Hematopoietic multipotent progenitor cell treated with erythropoietin and hydrocortisone succinate and interleukin-3 and kit ligand, for 8 days (in vitro differentiated cells): ENCODE measurements at regions not wholly inside any gene's neighbourhood (a gene's known extent, or its start where the extent isn't known, plus 50 kb on each side); places are given as distances from the start of the nearest gene placed in this dataset.

Experiments used
- DNase-seq: peaks from one replicate; pipeline ENCODE4 v3.0.0-alpha.2; 2015

DNA sequence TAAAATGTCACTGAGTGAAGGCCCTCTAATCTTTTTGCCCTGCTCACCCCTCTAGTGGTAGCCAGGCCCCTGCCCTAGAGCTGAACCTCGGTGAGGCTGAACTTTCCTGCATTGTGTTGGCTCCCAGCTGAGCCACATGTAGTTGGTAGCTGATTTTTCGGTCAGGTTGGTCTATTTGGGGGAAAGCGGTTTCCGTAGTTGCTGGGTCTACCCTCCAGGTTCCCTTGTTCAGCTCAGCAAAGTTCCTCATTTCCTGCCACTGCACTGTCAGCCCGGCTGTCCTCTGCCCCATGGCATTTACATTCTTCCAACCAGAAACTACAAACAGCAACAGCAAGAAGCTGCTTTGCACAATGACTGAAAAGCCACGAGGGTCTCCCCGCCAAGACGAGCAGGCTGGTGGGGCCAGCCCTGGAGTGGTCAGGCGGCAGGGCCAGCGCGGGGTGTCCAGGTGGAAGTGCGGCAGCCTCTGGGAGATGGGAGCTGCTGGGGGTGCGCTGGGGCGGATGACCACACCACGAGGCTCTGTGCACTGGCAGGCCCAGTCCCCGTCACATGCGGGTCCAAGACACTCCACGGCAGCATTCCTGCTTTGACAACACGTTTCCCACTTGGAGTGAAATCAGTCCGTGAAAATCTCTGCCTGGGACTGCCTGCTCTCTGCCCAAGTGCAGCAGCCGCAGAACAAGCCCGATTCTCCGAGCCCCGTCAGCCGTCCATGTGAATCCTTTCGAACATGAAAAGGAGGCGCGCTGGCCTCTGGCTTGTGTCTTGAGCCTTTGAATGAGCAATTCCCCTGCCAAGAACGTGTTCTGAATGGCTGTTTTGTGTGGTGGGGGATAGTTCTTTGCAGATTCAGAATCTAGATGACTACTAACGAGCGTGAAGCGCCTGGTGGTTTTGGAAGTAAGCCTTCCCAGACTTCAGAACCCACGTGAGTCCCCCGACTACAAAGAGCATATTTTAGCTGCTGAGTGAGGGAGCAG, 159.4 kb downstream of the ASB1 start:
- DNase-seq: no peak

DNA sequence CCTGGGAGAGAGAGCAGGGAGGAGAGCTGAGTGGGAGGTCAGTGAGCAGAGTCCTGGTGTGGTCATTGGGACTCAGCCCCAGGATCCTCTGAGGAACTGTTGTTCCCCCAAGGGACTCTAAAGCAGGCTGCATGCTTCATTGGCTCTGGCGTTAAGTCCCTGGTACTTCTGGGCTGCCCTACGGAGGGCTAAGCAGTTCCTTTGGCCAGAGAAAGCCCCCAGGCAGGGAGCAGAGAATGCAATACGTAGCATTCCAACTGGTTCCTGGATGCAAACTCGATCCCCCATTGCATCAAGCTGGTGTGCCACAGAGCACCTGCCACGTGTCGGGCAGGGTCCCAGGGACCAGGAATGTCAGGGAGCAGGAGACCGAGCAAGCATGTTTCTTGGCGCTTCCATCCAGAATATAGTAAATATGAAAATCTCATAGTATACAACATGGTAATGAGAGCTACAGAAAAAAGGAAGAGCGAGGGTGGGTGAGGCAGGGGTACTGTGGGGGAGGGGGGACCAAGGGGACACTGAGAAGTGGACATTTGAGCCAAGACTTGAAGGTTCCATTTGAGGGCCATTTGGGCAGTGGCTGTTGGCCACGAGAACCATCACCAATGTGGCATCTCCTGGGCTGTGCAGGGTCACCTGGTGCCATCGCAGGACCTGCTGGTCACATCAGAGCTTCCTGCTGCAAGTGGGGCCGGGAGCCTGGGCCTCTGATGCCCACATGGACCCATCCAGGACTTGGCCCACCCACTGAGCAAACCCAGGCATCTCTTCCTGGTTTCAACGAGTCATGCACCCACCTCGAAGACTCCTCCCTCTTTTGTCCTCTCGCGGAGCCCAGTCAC, 160.4 kb downstream of the ASB1 start:
- no peak for DNase-seq

GRCh38 chr2:238587776-238588660, 161.3 kb downstream of the ASB1 start:
- DNase-seq: no peak

GRCh38 chr2:238589591-238590460, 163.1 kb downstream of the ASB1 start:
- DNase-seq: no peak

GRCh38 chr2:238591732-238592131, 165.0 kb downstream of the ASB1 start:
- DNase-seq: peak; percentile 12

DNA sequence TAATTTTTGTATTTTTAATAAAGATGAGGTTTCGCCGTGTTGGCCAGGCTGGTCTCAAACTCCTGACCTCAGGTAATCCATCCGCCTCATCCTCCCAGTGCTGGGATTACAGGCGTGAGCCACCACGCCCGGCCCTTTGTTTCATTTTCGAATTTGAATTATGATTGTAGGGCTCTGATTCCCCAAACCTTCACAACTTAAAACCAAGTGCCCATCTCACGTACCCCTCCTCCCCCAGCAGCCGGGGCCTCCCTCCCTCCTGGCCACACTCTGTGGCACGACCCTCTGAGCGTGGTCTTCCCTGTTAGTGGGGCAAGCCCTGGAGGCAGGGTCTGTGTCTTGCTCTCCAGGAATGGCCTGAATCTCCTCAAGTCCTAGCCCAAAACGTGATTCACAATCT, 166.5 kb downstream of the ASB1 start:
- DNase-seq: no peak

DNA sequence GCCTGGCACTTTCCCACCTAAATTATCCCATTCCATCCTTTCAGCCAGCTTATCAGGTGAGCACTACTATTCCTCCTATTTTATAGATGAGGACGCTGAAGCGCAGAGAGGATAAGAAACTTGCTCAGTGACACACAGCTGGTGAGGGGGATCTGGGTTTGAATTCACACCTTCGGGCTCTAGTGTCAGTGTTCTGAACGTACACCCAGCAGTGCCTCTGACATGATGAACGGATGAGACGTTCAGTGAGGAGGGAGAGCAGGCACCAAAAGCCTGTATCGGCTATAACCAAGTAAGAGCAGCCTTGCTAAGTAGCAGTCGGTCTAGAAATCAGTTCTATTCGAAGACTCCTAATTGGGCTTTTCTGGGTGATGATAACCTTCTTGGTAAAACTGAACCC, 167.0 kb downstream of the ASB1 start:
- no peak for DNase-seq

- DNase-seq: no peak
These were observed 168.3 kb downstream of the ASB1 start for GRCh38 chr2:238594796-238595749.

- DNase-seq: no peak
These were observed 169.2 kb downstream of the ASB1 start for GRCh38 chr2:238595750-238596570.

GRCh38 chr2:238596571-238597551, 170.1 kb downstream of the ASB1 start:
- DNase-seq: no peak

- no peak for DNase-seq
These were observed 171.2 kb downstream of the ASB1 start for GRCh38 chr2:238597638-238598528.

GRCh38 chr2:238598802-238599530, 172.2 kb downstream of the ASB1 start:
- no peak for DNase-seq

- no peak for DNase-seq
These were observed 173.1 kb downstream of the ASB1 start for GRCh38 chr2:238599549-238600505.

DNA sequence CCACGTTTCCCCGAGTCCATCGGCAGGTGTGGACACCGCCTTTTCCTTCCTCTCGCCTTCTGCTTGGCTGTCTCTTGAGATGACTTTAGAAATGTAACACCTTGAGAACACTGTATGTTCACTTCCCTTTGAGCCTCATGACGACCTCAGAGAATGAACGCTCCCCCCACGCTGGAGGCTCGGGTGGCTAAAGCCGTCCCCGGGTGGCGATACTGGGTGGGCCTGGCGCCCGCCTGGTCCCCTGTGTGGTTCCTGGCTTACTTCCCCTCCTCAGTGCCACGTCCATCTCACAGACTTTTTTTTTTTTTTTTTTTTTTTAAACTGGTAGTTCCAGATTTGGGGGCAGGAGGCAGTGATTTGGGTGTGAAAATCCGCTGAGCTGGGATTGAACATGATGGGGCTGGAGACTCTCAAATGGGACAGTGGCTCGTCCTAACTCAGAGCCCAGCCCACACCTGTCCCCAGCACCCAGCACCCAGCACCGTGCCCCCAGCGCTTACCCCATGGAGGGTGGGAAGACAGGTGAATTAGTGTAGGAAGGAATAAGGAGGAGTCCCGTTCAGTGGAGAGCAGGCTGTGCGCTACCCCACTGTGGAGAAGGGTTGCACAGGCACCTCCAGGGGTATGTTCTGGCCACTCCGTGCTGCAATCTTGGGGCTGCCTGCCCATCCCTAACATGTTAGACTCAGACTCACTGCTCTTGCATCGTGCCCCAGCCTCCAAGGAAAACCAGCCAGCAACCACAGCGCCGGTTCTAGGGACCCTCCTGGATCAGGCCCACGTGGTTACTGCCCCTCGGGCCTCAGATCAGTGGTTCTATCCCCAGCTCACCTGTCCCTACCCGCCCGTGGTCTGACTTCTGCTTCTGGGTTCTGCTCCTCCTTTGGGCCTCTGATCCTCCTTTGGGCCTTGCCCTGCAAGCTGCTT, 174.0 kb downstream of the ASB1 start:
- no peak for DNase-seq
